Neuronal stem cell (in vitro differentiated cells): ENCODE measurements at regions not wholly inside any gene's neighbourhood (a gene's known extent, or its start where the extent isn't known, plus 50 kb on each side); places are given as distances from the start of the nearest gene placed in this dataset.

Experiments used
- DNase-seq: peaks from one replicate; pipeline ENCODE4 v3.0.0-alpha.2; 2013; ENCODE audit warnings: low spot score
- H2AFZ ChIP-seq: one replicate; pipeline ENCODE4 v1.6.1; 2013; ENCODE audit warnings: mild to moderate bottlenecking, low read length, inconsistent platforms
- H2AK5ac ChIP-seq: 2 replicates; pipeline ENCODE4 v1.6.1; 2013; ENCODE audit warnings: low read depth, mild to moderate bottlenecking, inconsistent platforms, low read length, moderate library complexity, mixed read lengths
- H2BK120ac ChIP-seq: 2 replicates; pipeline ENCODE4 v1.6.1; 2013; ENCODE audit warnings: low read depth, mild to moderate bottlenecking, inconsistent platforms, low read length, moderate library complexity, mixed read lengths
- H2BK12ac ChIP-seq: one replicate; pipeline ENCODE4 v1.6.1; 2013; ENCODE audit warnings: low read length, inconsistent platforms
- H2BK15ac ChIP-seq: 2 replicates; pipeline ENCODE4 v1.6.1; 2013; ENCODE audit warnings: mild to moderate bottlenecking, low read length, inconsistent platforms, mixed read lengths
- H2BK5ac ChIP-seq: one replicate; pipeline ENCODE4 v1.6.1; 2013; ENCODE audit warnings: inconsistent platforms, mild to moderate bottlenecking, low read length, moderate library complexity
- H3K14ac ChIP-seq: one replicate; pipeline ENCODE4 v1.6.1; 2013; ENCODE audit warnings: low read length, inconsistent platforms
- H3K18ac ChIP-seq: 2 replicates; pipeline ENCODE4 v1.6.1; 2013; ENCODE audit warnings: low read length, inconsistent platforms
- H3K23ac ChIP-seq: 2 replicates; pipeline ENCODE4 v1.6.1; 2013; ENCODE audit warnings: low read depth, mild to moderate bottlenecking, mixed read lengths, low read length, inconsistent platforms; ENCODE audit not compliant: poor library complexity
- H3K27ac ChIP-seq: replicated peaks from 3 replicates; pipeline ENCODE4 v1.5.1; 2013; ENCODE audit warnings: low read length, inconsistent platforms
- H3K27me3 ChIP-seq, 3 experiments: 2 replicates each; pipeline ENCODE4 v1.6.1; 2013; ENCODE audit warnings: low read length in 3 of 3, mild to moderate bottlenecking in 2 of 3, inconsistent platforms in 1 of 3, low read depth in 1 of 3, mixed read lengths in 1 of 3, moderate library complexity in 1 of 3; ENCODE audit not compliant: control insufficient read depth in 3 of 3, insufficient read depth in 3 of 3
- H3K36me3 ChIP-seq, 2 donors: replicated peaks in 1 of 2; 2 replicates each; pipeline ENCODE4 v1.6.1; 2013; ENCODE audit warnings: low read length in 2 of 2; ENCODE audit not compliant: control insufficient read depth in 2 of 2, insufficient read depth in 2 of 2
- H3K4ac ChIP-seq: 2 replicates; pipeline ENCODE4 v1.6.1; 2013; ENCODE audit warnings: inconsistent platforms, mild to moderate bottlenecking, low read length, moderate library complexity
- H3K4me1 ChIP-seq, 2 donors: 1 replicate in 1 of 2; 2 replicates in 1 of 2; pipeline ENCODE4 v1.6.1; 2013; ENCODE audit warnings: low read length in 2 of 2, low read depth in 1 of 2; ENCODE audit not compliant: control insufficient read depth in 2 of 2, insufficient read depth in 1 of 2
- H3K4me2 ChIP-seq: one replicate; pipeline ENCODE4 v1.6.1; 2013; ENCODE audit warnings: mild to moderate bottlenecking, low read length, inconsistent platforms; ENCODE audit not compliant: insufficient read depth, poor library complexity, severe bottlenecking
- H3K4me3 ChIP-seq, 2 donors: 2 replicates each; pipeline ENCODE4 v1.5.1; 2013; ENCODE audit warnings: low read length in 2 of 2, mild to moderate bottlenecking in 2 of 2, inconsistent platforms in 1 of 2, moderate library complexity in 1 of 2
- H3K79me1 ChIP-seq: one replicate; pipeline ENCODE4 v1.6.1; 2013; ENCODE audit warnings: low read depth, mild to moderate bottlenecking, inconsistent platforms, low read length, moderate library complexity
- H3K9ac ChIP-seq: one replicate; pipeline ENCODE4 v1.6.1; 2013; ENCODE audit warnings: mild to moderate bottlenecking, low read depth, low read length, inconsistent platforms; ENCODE audit not compliant: poor library complexity
- H3K9me3 ChIP-seq, 2 donors: replicated peaks in 1 of 2; 2 replicates each; pipeline versions ENCODE3 to v1.6.1; 2013; ENCODE audit warnings: low read length in 2 of 2, mild to moderate bottlenecking in 2 of 2, inconsistent platforms in 1 of 2, low read depth in 1 of 2, mixed read lengths in 1 of 2, moderate library complexity in 1 of 2; ENCODE audit not compliant: control insufficient read depth in 2 of 2, insufficient read depth in 1 of 2
- H4K8ac ChIP-seq: one replicate; pipeline ENCODE4 v1.6.1; 2013; ENCODE audit warnings: low read depth, mild to moderate bottlenecking, inconsistent platforms, low read length, moderate library complexity
- H4K91ac ChIP-seq: one replicate; pipeline ENCODE4 v1.6.1; 2013; ENCODE audit warnings: low read length, low read depth, mild to moderate bottlenecking, inconsistent platforms; ENCODE audit not compliant: poor library complexity
- WGBS, 2 donors: extraction: QIAGEN DNeasy Blood & Tissue Kit; methylation state at CpG; one replicate each; pipeline ENCODE4 v1.1.7; 2013; ENCODE audit warnings: missing lambda C conversion rate in 2 of 2, mixed read lengths in 1 of 2; ENCODE audit not compliant: insufficient read length in 2 of 2, insufficient replicate concordance in 1 of 2; ENCODE audit errors: extremely low coverage in 2 of 2; 5-methylcytosine and 5-hydroxymethylcytosine counted together

- no peak overlapping the region for H3K4ac ChIP-seq
- no peak overlapping the region for H2BK120ac ChIP-seq
- no peak overlapping the region for H2BK5ac ChIP-seq
- H3K27ac ChIP-seq = no peak overlapping the region
- no peaks in the 10 kb centered on the region for H3K79me1 ChIP-seq
- H3K4me3 ChIP-seq = no peak overlapping the region
- no peaks in the 10 kb centered on the region for H3K36me3 ChIP-seq
- DNase-seq = no peak
- H4K91ac ChIP-seq = no peak overlapping the region
- no peak overlapping the region for H3K18ac ChIP-seq
- no peak overlapping the region for H2BK15ac ChIP-seq
- H3K9me3 ChIP-seq = peaks cover 0 to 2% of the 10 kb centered on the region in 2 donors
- no peak overlapping the region for H2BK12ac ChIP-seq
- H3K14ac ChIP-seq = no peak overlapping the region
- no peak overlapping the region for H2AK5ac ChIP-seq
- H3K23ac ChIP-seq = no peak overlapping the region
- H4K8ac ChIP-seq = no peak overlapping the region
- no peak overlapping the region for H3K4me2 ChIP-seq
- no peak overlapping the region for H3K9ac ChIP-seq
- no peaks in the 10 kb centered on the region for H3K4me1 ChIP-seq
- no peak overlapping the region for H2AFZ ChIP-seq
- no peaks in the 10 kb centered on the region for H3K27me3 ChIP-seq
Observed at GRCh38 chr14:80077262-80077661, 134.0 kb downstream of the DIO2 start.

DNA sequence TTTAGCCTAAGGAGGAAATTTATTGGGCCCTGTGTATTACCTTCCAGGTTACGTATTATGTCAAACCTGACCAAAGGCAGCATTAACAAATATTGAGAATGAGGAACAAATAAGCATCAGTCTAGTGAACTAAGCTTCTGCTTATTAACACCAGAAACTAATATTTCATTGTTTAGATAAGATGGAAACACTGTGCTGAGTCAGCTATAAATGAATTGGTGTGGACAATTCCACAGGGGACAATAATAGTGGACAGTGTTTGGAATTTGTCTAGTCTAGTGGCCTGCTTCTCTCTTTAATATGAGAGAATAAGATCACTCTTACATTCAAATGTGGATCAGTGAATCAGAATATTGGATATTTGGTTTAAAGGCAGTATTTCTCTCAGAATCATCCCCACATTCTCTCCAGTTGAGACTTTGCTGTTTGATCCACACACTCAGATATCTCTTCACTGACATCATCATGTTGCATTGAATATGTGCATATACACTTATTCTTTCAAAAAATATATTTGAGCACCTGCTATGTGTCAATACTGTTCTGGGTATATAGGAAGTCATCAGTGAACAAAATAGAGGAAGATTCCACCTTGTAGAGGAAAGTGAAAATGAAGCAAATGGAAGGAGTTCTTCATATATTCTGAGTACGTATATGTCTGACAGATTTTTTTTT is 136.3 kb downstream of the DIO2 start:
- H3K4me3 ChIP-seq = no peak overlapping the region
- H4K8ac ChIP-seq = no peak overlapping the region
- no peaks in the 10 kb centered on the region for H3K36me3 ChIP-seq
- H4K91ac ChIP-seq = no peak overlapping the region
- no CpG with 5 or more reads among the region's 2 CpGs for WGBS, 2 donors
- no peak overlapping the region for H3K14ac ChIP-seq
- no peak overlapping the region for H3K18ac ChIP-seq
- H3K9me3 ChIP-seq = peaks cover 0 to 4% of the 10 kb centered on the region in 2 donors
- no peak overlapping the region for H2BK120ac ChIP-seq
- no peak overlapping the region for H3K27ac ChIP-seq
- H2AK5ac ChIP-seq = no peak overlapping the region
- no peak for DNase-seq
- no peak overlapping the region for H3K23ac ChIP-seq
- H3K4me1 ChIP-seq = no peaks in the 10 kb centered on the region
- no peak overlapping the region for H2BK15ac ChIP-seq
- no peak overlapping the region for H3K4ac ChIP-seq
- no peak overlapping the region for H3K4me2 ChIP-seq
- H3K9ac ChIP-seq = no peak overlapping the region
- H3K79me1 ChIP-seq = no peaks in the 10 kb centered on the region
- H2AFZ ChIP-seq = no peak overlapping the region
- no peak overlapping the region for H2BK5ac ChIP-seq
- no peak overlapping the region for H2BK12ac ChIP-seq
- no peaks in the 10 kb centered on the region for H3K27me3 ChIP-seq

GRCh38 chr14:80059041-80059440 is 152.3 kb downstream of the DIO2 start:
- Histone ChIP-seq H3K9me3 (no peaks in the 10 kb centered on the region), H2BK120ac (no peak overlapping the region), H3K9ac (no peak overlapping the region), H2AFZ (no peak overlapping the region), H3K36me3 (no peaks in the 10 kb centered on the region), H2BK15ac (no peak overlapping the region), H3K14ac (no peak overlapping the region), H3K4me2 (no peak overlapping the region), H3K4me3 (no peak overlapping the region), H3K79me1 (no peaks in the 10 kb centered on the region), H2AK5ac (no peak overlapping the region), H4K91ac (no peak overlapping the region), H3K18ac (no peak overlapping the region), H3K27me3 (no peaks in the 10 kb centered on the region), H3K4me1 (no peaks in the 10 kb centered on the region), H2BK5ac (no peak overlapping the region), H4K8ac (no peak overlapping the region), H3K4ac (no peak overlapping the region), H3K27ac (no peak overlapping the region), H2BK12ac (no peak overlapping the region), H3K23ac (no peak overlapping the region)
- DNase-seq = no peak
- no CpG with 5 or more reads among the region's 2 CpGs for WGBS, 2 donors

DNA sequence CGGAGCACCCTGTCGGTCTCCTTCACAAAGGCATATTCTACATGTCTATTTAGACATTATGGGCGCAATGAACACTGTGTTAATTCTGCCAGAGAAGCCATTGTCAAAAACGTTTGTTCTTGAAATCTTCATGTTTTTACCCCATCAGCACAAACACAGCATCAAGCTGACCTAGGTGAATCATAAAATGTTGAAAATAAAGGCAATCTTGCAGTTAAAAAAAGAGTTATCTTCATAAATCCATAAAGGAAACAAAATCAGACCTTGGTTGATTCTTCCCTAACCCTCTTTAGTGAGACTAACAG is 154.9 kb downstream of the DIO2 start:
- Histone ChIP-seq H3K18ac (no peak overlapping the region), H2BK120ac (no peak overlapping the region), H3K4me1 (no peaks in the 10 kb centered on the region), H3K14ac (no peak overlapping the region), H2BK15ac (no peak overlapping the region), H3K27me3 (no peaks in the 10 kb centered on the region), H3K79me1 (no peaks in the 10 kb centered on the region), H2AFZ (no peak overlapping the region), H3K4ac (no peak overlapping the region), H3K27ac (no peak overlapping the region), H3K9me3 (no peaks in the 10 kb centered on the region), H4K91ac (no peak overlapping the region), H2BK12ac (no peak overlapping the region), H4K8ac (no peak overlapping the region), H3K4me2 (no peak overlapping the region), H2BK5ac (no peak overlapping the region), H3K9ac (no peak overlapping the region), H3K4me3 (no peak overlapping the region), H3K23ac (no peak overlapping the region), H2AK5ac (no peak overlapping the region), H3K36me3 (no peaks in the 10 kb centered on the region)
- no peak for DNase-seq
- WGBS, 2 donors = no CpG with 5 or more reads among the region's 4 CpGs
